ENCODE measurements at regions not wholly inside any gene's neighbourhood (a gene's known extent, or its start where the extent isn't known, plus 50 kb on each side); places are given as distances from the start of the nearest gene placed in this dataset.

- TF ChIP-seq USF1 (CRISPR knock-in tag; IDR thresholded peaks at IDR 0.05), result no peak
- TF ChIP-seq REST (IDR thresholded peaks at IDR 0.05; ENCODE audit: borderline replicate concordance), result no peak
- no peak for TF ChIP-seq REST (CRISPR knock-in tag; IDR thresholded peaks at IDR 0.05; ENCODE audit: low read depth)
- TF ChIP-seq NRF1 (conservative IDR thresholded peaks at IDR 0.05 in 1 of 2, IDR thresholded peaks at IDR 0.05 in 1 of 2), result no peak
- no peak for TF ChIP-seq ZC3H8 (IDR thresholded peaks at IDR 0.05)
- no peak for TF ChIP-seq E2F3 (CRISPR knock-in tag; IDR thresholded peaks at IDR 0.05)
- TF ChIP-seq CREB3L1 (IDR thresholded peaks at IDR 0.05; ENCODE audit: borderline replicate concordance, low read depth), result no peak
- TF ChIP-seq HIVEP1 (CRISPR knock-in tag; IDR thresholded peaks at IDR 0.05), result no peak
- no peak for TF ChIP-seq RBM17 (IDR thresholded peaks at IDR 0.05; ENCODE audit: borderline replicate concordance, low read depth, low read length)
- TF ChIP-seq NCOA1 (IDR thresholded peaks at IDR 0.05; ENCODE audit: low read depth), result no peak
- no peak for TF ChIP-seq BRF1 (IDR thresholded peaks at IDR 0.05; ENCODE audit: borderline replicate concordance, extremely low read depth, insufficient read length)
Observed at GRCh38 chr3:139173372-139174108, 128.8 kb upstream of the PRR23C start (continued).
